Right cardiac atrium (tissue), 5 donors: ENCODE measurements at regions not wholly inside any gene's neighbourhood (a gene's known extent, or its start where the extent isn't known, plus 50 kb on each side); places are given as distances from the start of the nearest gene placed in this dataset.
"Not testable (repeated sequence)": the region's sequence is repeated elsewhere in the genome, so short reads cannot be mapped to it uniquely, and the experiment has no call there.

Experiments
- ATAC-seq, 2 donors: fragments of 200-7000 bp; cut with Tn5 transposase; one replicate each; pipeline versions ENCODE4 v1.8.0 to v1.9.1; 2020; ENCODE audit warnings: moderate library complexity in 2 of 2, mild to moderate bottlenecking in 1 of 2
- DNase-seq, 3 donors: peaks; one replicate each; pipeline ENCODE4 v3.0.0-alpha.2; 2020
- H3K27ac ChIP-seq: one replicate; pipeline ENCODE4 v1.5.1; 2013; ENCODE audit warnings: mild to moderate bottlenecking, low read length, control low read depth, moderate library complexity
- H3K27me3 ChIP-seq: one replicate; pipeline ENCODE4 v1.6.1; 2013; ENCODE audit not compliant: control insufficient read depth, insufficient read depth
- H3K4me1 ChIP-seq: one replicate; pipeline ENCODE4 v1.6.1; 2013; ENCODE audit warnings: low read length; ENCODE audit not compliant: control insufficient read depth, insufficient read depth
- H3K4me3 ChIP-seq: one replicate; pipeline ENCODE4 v1.5.1; 2013; ENCODE audit warnings: low read length, control low read depth
- H3K9me3 ChIP-seq: one replicate; pipeline ENCODE4 v1.6.1; 2013; ENCODE audit warnings: low read length; ENCODE audit not compliant: control insufficient read depth
- WGBS: extraction: QIAGEN DNeasy Blood & Tissue Kit; methylation state at CpG from one replicate; pipeline ENCODE4 v1.1.7; 2013; 5-methylcytosine and 5-hydroxymethylcytosine counted together
- intact Hi-C, 4 donors: fragments of 100-400 bp; cut with DNase I; formaldehyde crosslinking; loops; one replicate each; pipeline versions ENCODE4 v1.11.0 to v1.14.0; 2022 to 2023
- donor health status: healthy with polysubstance abuse.
- donor health status: DM: no; HTN: yes; CAD: no.
- donor health status: DM: no; HTN: no; CAD: no.
- donor health status: DM: no; HTN: yes; CAD: no; lungs with severe emphysema.
- donor health status: DM: yes; HTN: yes; CAD: no.

DNA sequence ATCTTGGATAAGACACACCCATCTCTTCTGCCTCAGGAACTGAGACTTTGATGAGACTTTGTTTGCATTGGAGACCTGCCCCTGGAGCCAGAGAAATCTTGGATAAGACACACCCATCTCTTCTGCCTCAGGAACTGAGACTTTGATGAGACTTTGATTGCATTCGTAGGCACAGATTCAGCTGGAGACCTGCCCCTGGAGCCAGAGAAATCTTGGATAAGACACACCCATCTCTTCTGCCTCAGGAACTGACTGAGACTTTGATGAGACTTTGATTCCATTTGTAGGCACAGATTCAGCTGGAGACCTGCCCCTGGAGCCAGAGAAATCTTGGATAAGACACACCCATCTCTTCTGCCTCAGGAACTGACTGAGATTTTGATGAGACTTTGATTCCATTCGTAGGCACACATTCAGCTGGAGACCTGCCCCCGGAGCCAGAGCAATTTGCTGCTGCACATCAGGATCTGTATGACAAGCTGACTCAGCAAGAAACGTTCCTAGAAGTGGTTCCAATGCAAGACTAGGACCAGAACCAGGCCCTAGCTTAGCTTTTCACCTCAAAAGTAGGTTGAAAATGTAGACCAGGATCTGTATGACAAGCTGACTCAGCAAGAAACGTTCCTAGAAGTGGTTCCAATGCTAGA is 54.0 kb upstream of the TMEM97 start:
- 40% methylated on average over 5 of the region's 5 CpGs for WGBS
- H3K4me3 ChIP-seq, H3K9me3 ChIP-seq, H3K27me3 ChIP-seq, H3K27ac ChIP-seq, intact Hi-C loops, H3K4me1 ChIP-seq: not testable (repeated sequence)
- DNase-seq = peak in 2 of 3 donors; percentile 34 to 58
- peak in 1 of 2 donors; percentile 96 for ATAC-seq

DNA sequence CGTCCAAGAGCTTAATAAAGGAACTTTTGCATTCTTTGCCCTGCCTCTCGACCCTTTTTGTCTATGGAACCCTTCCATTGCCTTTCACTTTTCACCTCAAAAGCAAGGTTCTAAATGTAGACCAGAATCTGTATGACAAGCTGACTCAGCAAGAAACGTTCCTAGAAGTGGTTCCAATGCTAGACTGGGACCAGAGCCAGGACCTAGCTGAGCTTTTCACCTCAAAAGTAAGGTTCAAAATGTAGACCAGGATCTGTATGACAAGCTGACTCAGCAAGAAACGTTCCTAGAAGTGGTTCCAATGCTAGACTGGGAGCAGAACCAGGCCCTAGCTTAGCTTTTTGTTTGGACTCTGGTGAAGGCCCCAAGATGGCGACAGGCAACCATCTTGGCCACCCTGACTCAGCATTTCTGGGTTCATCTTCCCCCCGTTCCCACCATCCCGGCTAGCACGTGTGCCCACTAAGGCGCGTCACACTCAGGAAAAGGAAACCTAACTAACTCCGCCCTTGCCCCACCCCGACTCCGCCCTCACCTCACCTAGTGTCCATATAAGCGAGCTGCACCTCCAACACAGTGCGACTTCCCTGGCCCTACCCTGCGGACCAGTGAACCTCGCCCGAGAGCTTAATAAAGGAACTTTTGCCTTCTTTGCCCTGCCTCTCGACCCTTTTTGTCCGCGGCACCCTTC is 53.0 kb upstream of the TMEM97 start:
- intact Hi-C loops, H3K27ac ChIP-seq, H3K4me3 ChIP-seq, H3K4me1 ChIP-seq, ATAC-seq, DNase-seq, H3K27me3 ChIP-seq, H3K9me3 ChIP-seq: not testable (repeated sequence)
- 91% methylated on average over 21 of the region's 21 CpGs for WGBS

DNA sequence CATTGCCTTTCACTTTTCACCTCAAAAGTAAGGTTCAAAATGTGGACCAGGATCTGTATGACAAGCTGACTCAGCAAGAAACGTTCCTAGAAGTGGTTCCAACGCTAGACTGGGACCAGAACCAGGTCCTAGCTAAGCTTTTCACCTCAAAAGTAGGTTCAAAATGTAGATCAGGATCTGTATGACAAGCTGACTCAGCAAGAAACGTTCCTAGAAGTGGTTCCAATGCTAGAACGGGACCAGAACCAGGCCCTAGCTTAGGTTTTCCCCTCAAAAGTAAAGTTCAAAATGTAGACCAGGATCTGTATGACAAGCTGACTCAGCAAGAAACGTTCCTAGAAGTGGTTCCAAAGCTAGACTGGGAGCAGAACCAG is 52.5 kb upstream of the TMEM97 start:
- DNase-seq, H3K4me3 ChIP-seq, intact Hi-C loops, H3K9me3 ChIP-seq, H3K27ac ChIP-seq, ATAC-seq, H3K27me3 ChIP-seq, H3K4me1 ChIP-seq: not testable (repeated sequence)
- 83% methylated on average over 5 of the region's 5 CpGs for WGBS

DNA sequence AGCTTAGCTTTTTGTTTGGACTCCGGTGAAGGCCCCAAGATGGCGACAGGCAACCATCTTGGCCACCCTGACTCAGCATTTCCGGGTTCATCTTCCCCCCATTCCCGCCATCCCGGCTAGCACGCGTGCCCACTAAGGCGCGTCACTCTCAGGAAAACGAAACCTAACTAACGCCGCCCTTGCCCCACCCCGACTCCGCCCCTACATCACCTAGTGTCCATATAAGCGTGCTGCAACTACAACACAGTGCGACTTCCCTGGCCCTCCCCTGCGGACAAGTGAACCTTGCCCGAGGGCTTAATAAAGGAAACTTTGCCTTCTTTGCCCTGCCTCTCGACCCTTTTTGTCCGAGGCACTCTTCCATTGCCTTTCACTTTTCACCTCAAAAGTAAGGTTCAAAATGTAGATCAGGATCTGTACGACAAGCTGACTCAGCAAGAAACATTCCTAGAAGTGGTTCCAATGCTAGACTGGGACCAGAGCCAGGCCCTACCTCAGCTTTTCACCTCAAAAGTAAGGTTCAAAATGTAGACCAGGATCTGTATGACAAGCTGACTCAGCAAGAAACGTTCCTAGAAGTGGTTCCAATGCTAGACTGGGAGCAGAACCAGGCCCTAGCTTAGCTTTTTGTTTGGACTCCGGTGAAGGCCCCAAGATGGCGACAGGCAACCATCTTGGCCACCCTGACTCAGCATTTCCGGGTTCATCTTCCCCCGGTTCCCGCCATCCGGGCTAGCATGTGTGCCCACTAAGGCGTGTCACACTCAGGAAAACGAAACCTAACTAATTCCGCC is 51.9 kb upstream of the TMEM97 start:
- H3K27me3 ChIP-seq, H3K4me3 ChIP-seq, H3K9me3 ChIP-seq, intact Hi-C loops, ATAC-seq, H3K27ac ChIP-seq, H3K4me1 ChIP-seq, DNase-seq: not testable (repeated sequence)
- WGBS = 96% methylated on average over 31 of the region's 31 CpGs

DNA sequence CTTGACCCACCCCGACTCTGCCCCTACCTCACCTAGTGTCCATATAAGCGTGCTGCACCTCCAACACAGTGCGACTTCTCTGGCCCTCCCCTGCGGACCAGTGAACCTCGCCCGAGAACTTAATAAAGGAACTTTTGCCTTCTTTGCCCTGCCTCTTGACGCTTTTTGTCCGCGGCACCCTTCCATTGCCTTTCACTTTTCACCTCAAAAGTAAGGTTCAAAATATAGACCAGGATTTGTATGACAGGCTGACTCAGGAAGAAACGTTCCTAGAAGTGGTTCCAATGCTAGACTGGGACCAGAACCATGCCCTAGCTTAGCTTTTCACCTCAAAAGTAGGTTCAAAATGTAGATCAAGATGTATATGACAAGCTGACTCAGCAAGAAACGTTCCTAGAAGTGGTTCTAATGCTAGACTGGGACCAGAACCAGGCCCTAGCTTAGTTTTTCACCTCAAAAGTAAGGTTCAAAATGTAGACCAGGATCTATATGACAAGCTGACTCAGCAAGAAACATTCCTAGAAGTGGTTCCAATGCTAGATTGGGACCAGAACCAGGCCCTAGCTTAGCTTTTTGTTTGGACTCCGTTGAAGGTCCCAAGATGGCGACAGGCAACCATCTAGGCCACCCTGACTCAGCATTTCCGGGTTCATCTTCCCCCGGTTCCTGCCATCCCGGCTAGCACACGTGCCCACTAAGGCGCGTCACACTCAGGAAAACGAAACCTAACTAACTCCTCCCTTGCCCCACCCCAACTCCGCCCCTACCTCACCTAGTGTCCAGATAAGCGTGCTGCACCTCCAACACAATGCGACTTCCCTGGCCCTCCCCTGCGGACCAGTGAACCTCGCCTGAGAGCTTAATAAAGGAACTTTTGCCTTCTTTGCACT is 51.0 kb upstream of the TMEM97 start:
- intact Hi-C loops = no loop called here
- WGBS = 93% methylated on average over 25 of the region's 25 CpGs
- H3K9me3 ChIP-seq = no peaks in the 10 kb centered on the region
- no peak overlapping the region for H3K4me3 ChIP-seq
- H3K27ac ChIP-seq = no peak overlapping the region
- no peaks in the 10 kb centered on the region for H3K27me3 ChIP-seq
- H3K4me1 ChIP-seq = no peaks in the 10 kb centered on the region
- DNase-seq (no peak), ATAC-seq (no peak)

DNA sequence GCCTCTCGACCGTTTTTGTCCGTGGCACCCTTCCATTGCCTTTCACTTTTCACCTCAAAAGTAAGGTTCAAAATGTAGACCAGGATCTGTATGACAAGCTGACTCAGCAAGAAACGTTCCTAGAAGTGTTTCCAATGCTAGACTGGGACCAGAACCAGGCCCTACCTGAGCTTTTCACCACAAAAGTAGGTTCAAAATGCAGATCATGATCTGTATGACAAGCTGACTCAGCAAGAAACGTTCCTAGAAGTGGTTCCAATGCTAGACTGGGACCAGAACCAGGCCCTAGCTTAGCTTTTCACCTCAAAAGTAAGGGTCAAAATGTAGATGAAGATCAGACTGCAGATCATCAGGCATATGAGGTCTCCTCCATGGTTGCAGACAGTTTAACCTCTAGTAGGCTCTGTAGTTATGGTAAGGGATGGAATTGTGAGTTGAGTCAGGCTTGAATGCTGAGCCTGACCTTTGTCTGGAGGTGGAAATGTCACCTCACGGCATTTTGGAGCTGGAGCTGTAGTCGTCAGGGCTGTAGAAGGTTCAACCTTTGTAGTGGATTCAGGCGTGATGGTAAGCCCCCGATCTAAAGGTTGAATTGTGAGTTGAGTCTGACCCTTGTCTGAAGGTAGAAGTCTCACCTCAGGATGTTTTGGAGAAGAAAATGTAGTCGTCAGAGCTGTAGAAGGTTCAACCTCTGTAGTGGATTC is 50.2 kb upstream of the TMEM97 start:
- H3K4me3 ChIP-seq = no peak overlapping the region
- no peaks in the 10 kb centered on the region for H3K27me3 ChIP-seq
- no peaks in the 10 kb centered on the region for H3K9me3 ChIP-seq
- H3K4me1 ChIP-seq = no peaks in the 10 kb centered on the region
- H3K27ac ChIP-seq = no peak overlapping the region
- ATAC-seq = no peak
- DNase-seq = no peak
- intact Hi-C loops = no loop called here
- 84% methylated on average over 10 of the region's 10 CpGs for WGBS
